ENCODE measurements at regions not wholly inside any gene's neighbourhood (a gene's known extent, or its start where the extent isn't known, plus 50 kb on each side); places are given as distances from the start of the nearest gene placed in this dataset.

DNA sequence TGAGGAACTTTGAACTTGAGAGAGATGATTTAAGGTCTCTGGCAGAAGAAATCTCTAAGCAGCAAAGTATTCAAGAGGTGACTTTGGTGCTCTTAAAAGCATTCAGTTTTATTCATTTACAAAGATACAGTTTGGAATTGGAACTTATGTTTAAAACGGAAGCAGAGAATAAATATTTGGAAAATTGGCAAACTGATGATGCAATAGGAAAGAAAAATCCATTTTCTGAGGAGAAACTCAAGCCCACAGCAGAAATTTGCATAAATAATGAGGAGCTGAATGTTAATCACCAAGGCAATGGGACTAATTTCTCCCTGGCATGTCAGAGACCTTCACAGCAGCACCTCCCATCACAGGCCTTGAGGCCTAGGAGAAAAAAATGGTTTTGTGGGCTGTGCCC lies 1022.5 kb upstream of the CHAC2 start:
- TF ChIP-seq, protein P1, sequence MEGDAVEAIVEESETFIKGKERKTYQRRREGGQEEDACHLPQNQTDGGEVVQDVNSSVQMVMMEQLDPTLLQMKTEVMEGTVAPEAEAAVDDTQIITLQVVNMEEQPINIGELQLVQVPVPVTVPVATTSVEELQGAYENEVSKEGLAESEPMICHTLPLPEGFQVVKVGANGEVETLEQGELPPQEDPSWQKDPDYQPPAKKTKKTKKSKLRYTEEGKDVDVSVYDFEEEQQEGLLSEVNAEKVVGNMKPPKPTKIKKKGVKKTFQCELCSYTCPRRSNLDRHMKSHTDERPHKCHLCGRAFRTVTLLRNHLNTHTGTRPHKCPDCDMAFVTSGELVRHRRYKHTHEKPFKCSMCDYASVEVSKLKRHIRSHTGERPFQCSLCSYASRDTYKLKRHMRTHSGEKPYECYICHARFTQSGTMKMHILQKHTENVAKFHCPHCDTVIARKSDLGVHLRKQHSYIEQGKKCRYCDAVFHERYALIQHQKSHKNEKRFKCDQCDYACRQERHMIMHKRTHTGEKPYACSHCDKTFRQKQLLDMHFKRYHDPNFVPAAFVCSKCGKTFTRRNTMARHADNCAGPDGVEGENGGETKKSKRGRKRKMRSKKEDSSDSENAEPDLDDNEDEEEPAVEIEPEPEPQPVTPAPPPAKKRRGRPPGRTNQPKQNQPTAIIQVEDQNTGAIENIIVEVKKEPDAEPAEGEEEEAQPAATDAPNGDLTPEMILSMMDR (IDR thresholded peaks at IDR 0.05; ENCODE audit: low read depth, low read length, poor library complexity, severe bottlenecking): no peak
- TF ChIP-seq EZH2phosphoT487 (IDR thresholded peaks at IDR 0.05; ENCODE audit: borderline replicate concordance, low read length): no peak

Data from DOHH2 (cell line).